PC-9 (cell line): ENCODE measurements at regions not wholly inside any gene's neighbourhood (a gene's known extent, or its start where the extent isn't known, plus 50 kb on each side); places are given as distances from the start of the nearest gene placed in this dataset.

Experiments used
- BruUV-seq: library from RNA; stranded (reverse); fragments of 400-500 nt; replicated peaks from 2 replicates; lab custom pipeline; 2021; lab: Mats Ljungman, UMichigan
- CTCF ChIA-PET: fragments of 300-600 bp; sonication (Branson Sonifier 250); formaldehyde crosslinking; loops from one replicate; lab custom pipeline; 2022; ENCODE audit warnings: antibody characterized with exemption; lab: Charles Lee
- POLR2A ChIA-PET: fragments of 300-600 bp; sonication (Branson Sonifier 250); formaldehyde crosslinking; loops from one replicate; lab custom pipeline; 2022; ENCODE audit warnings: antibody characterized with exemption; ENCODE audit not compliant: unreplicated experiment; lab: Charles Lee
- DNase-seq, 2 experiments: peaks; one replicate each; pipeline versions ENCODE4 v3.0.0 to v3.0.0-alpha.2; 2015 to 2022; ENCODE audit warnings: mixed read lengths in 1 of 2
- H2AFZ ChIP-seq: fragments of 200-600 bp; sonication (generic); 2 replicates; pipeline ENCODE4 v1.8.1; 2017; ENCODE audit warnings: antibody characterized with exemption
- H3F3A ChIP-seq: fragments of 200-600 bp; sonication (generic); 2 replicates; pipeline ENCODE4 v1.8.1; 2017; ENCODE audit warnings: antibody characterized with exemption, mild to moderate bottlenecking, low read depth; ENCODE audit not compliant: insufficient read depth
- H3K27ac ChIP-seq: fragments of 200-600 bp; sonication (generic); 2 replicates; pipeline ENCODE4 v1.6.1; 2016; ENCODE audit warnings: mixed run types
- H3K27me3 ChIP-seq: fragments of 200-600 bp; sonication (generic); 2 replicates; pipeline ENCODE4 v1.6.1; 2016; ENCODE audit warnings: low read depth, mixed run types; ENCODE audit not compliant: insufficient read depth
- H3K36me3 ChIP-seq: fragments of 200-600 bp; sonication (generic); 2 replicates; pipeline ENCODE4 v1.6.1; 2016; ENCODE audit warnings: low read depth, mixed run types
- H3K4me1 ChIP-seq: fragments of 200-600 bp; sonication (generic); replicated peaks from 2 replicates; pipeline ENCODE4 v1.6.1; 2016; ENCODE audit warnings: mixed run types; ENCODE audit not compliant: insufficient read depth
- H3K4me2 ChIP-seq: fragments of 200-600 bp; sonication (generic); 2 replicates; pipeline ENCODE4 v1.6.1; 2017; ENCODE audit warnings: mixed run types
- H3K4me3 ChIP-seq: fragments of 200-600 bp; sonication (generic); 2 replicates; pipeline ENCODE4 v1.6.1; 2016; ENCODE audit warnings: mixed run types
- H3K79me2 ChIP-seq: fragments of 200-600 bp; sonication (generic); 2 replicates; pipeline ENCODE4 v1.6.1; 2017; ENCODE audit warnings: low read depth, mixed run types
- H3K9me2 ChIP-seq: fragments of 200-600 bp; sonication (generic); 2 replicates; pipeline ENCODE4 v1.8.1; 2017; ENCODE audit warnings: mild to moderate bottlenecking; ENCODE audit not compliant: insufficient read depth
- H3K9me3 ChIP-seq: fragments of 200-600 bp; sonication (generic); 2 replicates; pipeline ENCODE4 v1.8.1; 2016; ENCODE audit warnings: low read depth; ENCODE audit not compliant: insufficient read depth
- H4K20me1 ChIP-seq: fragments of 200-600 bp; sonication (generic); 2 replicates; pipeline ENCODE4 v1.8.1; 2017; ENCODE audit not compliant: insufficient read depth
- EZH2 ChIP-seq: fragments of 200-600 bp; sonication (generic); IDR thresholded peaks from 2 replicates; pipeline ENCODE4 v1.8.0; 2017; ENCODE audit warnings: antibody characterized with exemption, low read depth
- intact Hi-C: fragments of 100-400 bp; cut with micrococcal nuclease; formaldehyde crosslinking; loops from one replicate; pipeline ENCODE4 v1.10.0; 2022; ENCODE audit not compliant: unreplicated experiment
- TF ChIP-seq, protein P1 (sequence below): fragments of 200-600 bp; sonication (generic); conservative IDR thresholded peaks from 2 replicates; pipeline ENCODE4 v1.6.1; 2017; ENCODE audit warnings: mixed run types, antibody characterized with exemption, mild to moderate bottlenecking, moderate library complexity

DNA sequence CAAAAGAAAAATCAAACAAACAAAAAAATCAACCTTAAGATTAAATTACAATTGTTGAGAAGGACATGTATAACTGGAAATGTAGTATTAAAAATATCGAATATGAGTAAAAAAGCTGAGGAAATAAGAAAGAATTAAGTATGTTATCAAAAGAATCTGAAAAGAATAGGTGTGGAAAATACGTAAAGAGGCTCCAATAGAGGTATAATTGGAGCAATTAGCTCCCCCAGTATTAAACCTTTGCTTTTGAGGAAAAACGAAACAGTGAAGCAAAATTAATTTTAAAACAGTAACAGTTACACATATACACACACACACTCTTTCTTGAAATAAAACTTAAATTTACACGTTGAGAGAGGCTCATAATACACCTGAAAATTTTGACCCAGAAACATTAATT is 578.7 kb upstream of the ADAMTS16 start:
- POLR2A ChIA-PET = no interaction called here
- Histone ChIP-seq H3K27me3 (no peaks in the 10 kb centered on the region), H2AFZ (no peak overlapping the region), H3K36me3 (no peaks in the 10 kb centered on the region), H3K27ac (no peak overlapping the region), H3K4me2 (no peak overlapping the region), H3F3A (no peaks in the 10 kb centered on the region), H3K79me2 (no peaks in the 10 kb centered on the region), H4K20me1 (no peaks in the 10 kb centered on the region), H3K9me2 (no peaks in the 10 kb centered on the region), H3K9me3 (no peaks in the 10 kb centered on the region), H3K4me3 (no peak overlapping the region), H3K4me1 (no peaks in the 10 kb centered on the region)
- no TSS peak for BruUV-seq
- TF ChIP-seq EZH2 = no peak
- TF ChIP-seq, protein P1, sequence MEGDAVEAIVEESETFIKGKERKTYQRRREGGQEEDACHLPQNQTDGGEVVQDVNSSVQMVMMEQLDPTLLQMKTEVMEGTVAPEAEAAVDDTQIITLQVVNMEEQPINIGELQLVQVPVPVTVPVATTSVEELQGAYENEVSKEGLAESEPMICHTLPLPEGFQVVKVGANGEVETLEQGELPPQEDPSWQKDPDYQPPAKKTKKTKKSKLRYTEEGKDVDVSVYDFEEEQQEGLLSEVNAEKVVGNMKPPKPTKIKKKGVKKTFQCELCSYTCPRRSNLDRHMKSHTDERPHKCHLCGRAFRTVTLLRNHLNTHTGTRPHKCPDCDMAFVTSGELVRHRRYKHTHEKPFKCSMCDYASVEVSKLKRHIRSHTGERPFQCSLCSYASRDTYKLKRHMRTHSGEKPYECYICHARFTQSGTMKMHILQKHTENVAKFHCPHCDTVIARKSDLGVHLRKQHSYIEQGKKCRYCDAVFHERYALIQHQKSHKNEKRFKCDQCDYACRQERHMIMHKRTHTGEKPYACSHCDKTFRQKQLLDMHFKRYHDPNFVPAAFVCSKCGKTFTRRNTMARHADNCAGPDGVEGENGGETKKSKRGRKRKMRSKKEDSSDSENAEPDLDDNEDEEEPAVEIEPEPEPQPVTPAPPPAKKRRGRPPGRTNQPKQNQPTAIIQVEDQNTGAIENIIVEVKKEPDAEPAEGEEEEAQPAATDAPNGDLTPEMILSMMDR = no peak
- CTCF ChIA-PET = no interaction called here
- no peak for DNase-seq
- intact Hi-C loops = no loop called here

DNA sequence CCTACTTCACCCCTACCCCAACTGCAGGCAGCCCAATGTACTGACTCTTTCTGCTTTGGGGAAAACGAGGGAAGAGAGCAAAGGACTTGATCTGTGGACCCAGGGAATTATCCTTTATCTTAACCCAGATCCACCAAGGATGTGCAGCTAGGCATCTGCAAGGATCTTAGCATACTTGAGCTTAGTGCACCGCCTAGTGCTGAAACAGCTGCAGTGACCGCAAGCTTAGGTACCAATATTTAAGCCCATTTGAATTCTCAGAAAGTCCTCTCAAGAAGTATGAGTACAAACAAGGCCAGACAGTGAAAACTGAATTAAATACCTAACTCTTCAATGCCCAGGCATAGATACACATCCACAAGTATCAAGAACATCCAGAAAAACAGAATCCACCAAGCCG is 576.7 kb upstream of the ADAMTS16 start:
- Histone ChIP-seq H2AFZ (no peak overlapping the region), H3K27me3 (no peaks in the 10 kb centered on the region), H3K4me2 (no peak overlapping the region), H3K36me3 (no peaks in the 10 kb centered on the region), H3K9me2 (no peaks in the 10 kb centered on the region; the same call in 1 of the 2 replicates), H4K20me1 (no peaks in the 10 kb centered on the region), H3K79me2 (no peaks in the 10 kb centered on the region), H3K27ac (no peak overlapping the region), H3K4me3 (no peak overlapping the region), H3K9me3 (no peaks in the 10 kb centered on the region), H3K4me1 (no peaks in the 10 kb centered on the region), H3F3A (no peaks in the 10 kb centered on the region)
- BruUV-seq = no TSS peak
- no peak for TF ChIP-seq EZH2
- TF ChIP-seq, protein P1 = peak; percentile 69
- CTCF ChIA-PET = no interaction called here
- no peak for DNase-seq
- intact Hi-C loops = no loop called here
- POLR2A ChIA-PET = no interaction called here

DNA sequence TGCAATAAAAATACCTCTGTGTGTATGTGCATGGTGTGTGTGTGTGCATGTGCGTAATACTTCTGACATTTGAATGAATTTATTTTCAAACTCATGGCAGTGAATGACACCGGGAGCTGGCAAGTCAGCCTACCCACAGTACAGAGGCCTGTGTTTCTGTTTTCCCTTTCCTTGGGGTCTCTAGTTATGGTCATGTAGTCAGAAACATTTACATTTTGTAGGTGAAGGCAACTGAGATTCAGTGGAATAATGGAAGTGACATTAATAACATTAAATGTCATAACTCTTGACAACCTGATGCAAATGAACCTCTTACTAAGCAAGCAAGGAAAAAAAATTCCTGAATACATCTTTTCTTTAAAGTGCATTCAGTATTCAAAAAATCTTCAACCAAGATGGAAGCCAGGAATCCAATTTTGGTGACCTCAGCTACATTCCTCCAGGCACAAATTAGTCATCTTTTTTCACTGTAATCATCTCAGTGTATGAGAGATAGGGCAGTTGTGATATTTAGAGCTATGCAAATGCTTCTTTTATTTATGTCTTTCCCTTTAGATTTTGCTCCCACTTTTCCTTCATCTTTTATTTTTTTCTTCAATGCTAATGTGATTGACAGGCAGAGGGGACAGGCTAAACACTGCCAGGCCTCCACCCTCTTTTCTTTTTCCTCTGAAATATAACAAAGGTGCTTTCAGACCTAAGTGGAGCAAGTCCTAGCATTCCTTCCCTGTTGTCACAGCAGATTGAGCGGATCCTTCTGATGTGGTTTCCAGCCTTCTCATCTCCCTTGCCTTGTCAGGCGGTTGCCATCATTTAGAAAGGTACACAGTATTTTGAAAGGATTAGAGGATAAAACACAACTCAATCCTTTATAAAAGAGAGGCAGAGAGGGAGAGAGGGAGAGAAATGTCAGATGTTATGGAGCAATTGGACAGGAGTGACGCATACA is 569.8 kb upstream of the ADAMTS16 start:
- Histone ChIP-seq H3K9me2 (no peaks in the 10 kb centered on the region; the same call in 1 of the 2 replicates), H2AFZ (no peak overlapping the region), H3K27ac (no peak overlapping the region), H3K36me3 (no peaks in the 10 kb centered on the region), H4K20me1 (no peaks in the 10 kb centered on the region), H3K27me3 (peaks cover 9% of the 10 kb centered on the region; the same call in 1 of the 2 replicates), H3K4me3 (no peak overlapping the region), H3K4me1 (no peaks in the 10 kb centered on the region), H3K79me2 (no peaks in the 10 kb centered on the region), H3K4me2 (no peak overlapping the region), H3F3A (no peaks in the 10 kb centered on the region), H3K9me3 (no peaks in the 10 kb centered on the region)
- intact Hi-C loops = loop anchor here (10.0 kb wide), 1 partner anchor 124 kb away; no protein-coding TSS in a partner anchor
- no TSS peak for BruUV-seq
- DNase-seq = no peak
- no peak for TF ChIP-seq EZH2
- TF ChIP-seq, protein P1 = no peak
- ChIA-PET POLR2A (no interaction called here), CTCF (no interaction called here)
